MCF 10A (cell line): ENCODE measurements at regions not wholly inside any gene's neighbourhood (a gene's known extent, or its start where the extent isn't known, plus 50 kb on each side); places are given as distances from the start of the nearest gene placed in this dataset.

Experiments used
- BruUV-seq: library from RNA; stranded (reverse); fragments of 400-500 nt; replicated peaks from 2 replicates; lab custom pipeline; 2021; lab: Mats Ljungman, UMichigan
- CTCF ChIA-PET: fragments of 300-600 bp; sonication (Branson Sonifier 250); formaldehyde crosslinking; extraction: SDS; loops from one replicate; lab custom pipeline; 2021; ENCODE audit warnings: antibody characterized with exemption, inconsistent platforms; lab: Yijun Ruan, JAX
- POLR2A ChIA-PET: fragments of 300-600, 350-650 bp; sonication (Branson Sonifier 250); formaldehyde crosslinking; extraction: SDS; loops from one replicate; lab custom pipeline; 2020; ENCODE audit warnings: antibody characterized with exemption, inconsistent platforms; lab: Yijun Ruan, JAX
- DNase-seq: peaks from one replicate; pipeline ENCODE4 v3.0.0-alpha.2; 2018; ENCODE audit not compliant: unreplicated experiment
- H3K27ac Mint-ChIP-seq: one replicate; pipeline ENCODE4 v1.8.0; 2022; ENCODE audit warnings: mild to moderate bottlenecking, low read depth, mixed read lengths; ENCODE audit not compliant: unreplicated experiment
- H3K27me3 Mint-ChIP-seq: one replicate; pipeline ENCODE4 v1.8.0; 2022; ENCODE audit warnings: mixed read lengths; ENCODE audit not compliant: insufficient read depth, unreplicated experiment
- H3K36me3 Mint-ChIP-seq: one replicate; pipeline ENCODE4 v1.8.0; 2022; ENCODE audit warnings: mild to moderate bottlenecking, moderate library complexity, mixed read lengths; ENCODE audit not compliant: insufficient read depth, unreplicated experiment
- H3K4me1 Mint-ChIP-seq: one replicate; pipeline ENCODE4 v1.8.0; 2022; ENCODE audit warnings: mixed read lengths; ENCODE audit not compliant: insufficient read depth, unreplicated experiment
- H3K4me3 Mint-ChIP-seq: one replicate; pipeline ENCODE4 v1.8.0; 2022; ENCODE audit warnings: mild to moderate bottlenecking, moderate library complexity, mixed read lengths; ENCODE audit not compliant: unreplicated experiment
- H3K9me3 Mint-ChIP-seq: one replicate; pipeline ENCODE4 v1.8.0; 2022; ENCODE audit warnings: mixed read lengths; ENCODE audit not compliant: unreplicated experiment
- CTCF ChIP-seq: fragments of 200-600 bp; IDR thresholded peaks from one replicate; pipeline ENCODE4 v1.8.0; 2022; ENCODE audit warnings: antibody characterized with exemption, mild to moderate bottlenecking; ENCODE audit not compliant: unreplicated experiment
- intact Hi-C: fragments of 100-400 bp; cut with micrococcal nuclease; formaldehyde crosslinking; loops from 2 replicates; pipeline ENCODE4 v1.14.1; 2022

GRCh38 chr3:6803619-6804018, 57.3 kb upstream of the GRM7 start:
- Mint-ChIP-seq H3K36me3 (no peaks in the 10 kb centered on the region), H3K27ac (no peak overlapping the region), H3K9me3 (no peaks in the 10 kb centered on the region), H3K27me3 (no peaks in the 10 kb centered on the region), H3K4me3 (no peak overlapping the region), H3K4me1 (peaks cover 15% of the 10 kb centered on the region)
- no TSS peak for BruUV-seq
- ChIA-PET POLR2A (interaction anchor here (0.6 kb wide), 1 partner anchor 493 kb away, joined by 3 read pairs; no protein-coding TSS in a partner anchor), CTCF (interaction anchor here (0.6 to 1.3 kb wide), 5 partner anchors 410 to 1435 kb away, joined by 3 to 6 read pairs (median 4); no protein-coding TSS in a partner anchor)
- DNase-seq: no peak
- intact Hi-C loops: no loop called here
- no peak for TF ChIP-seq CTCF

- DNase-seq: no peak
- no peak for TF ChIP-seq CTCF
- intact Hi-C loops: loop anchor here (5.0 kb wide), 1 partner anchor 1307 kb away; no protein-coding TSS in a partner anchor
- no peak overlapping the region for H3K27ac Mint-ChIP-seq
- H3K9me3 Mint-ChIP-seq: no peaks in the 10 kb centered on the region
- CTCF ChIA-PET: interaction anchor here (0.7 to 0.9 kb wide), 2 partner anchors 1238 to 1376 kb away, joined by 3 read pairs; no protein-coding TSS in a partner anchor
- BruUV-seq: no TSS peak
- H3K27me3 Mint-ChIP-seq: no peaks in the 10 kb centered on the region
- POLR2A ChIA-PET: no interaction called here
- peaks cover 16% of the 10 kb centered on the region for H3K4me1 Mint-ChIP-seq
- H3K36me3 Mint-ChIP-seq: no peaks in the 10 kb centered on the region
- no peak overlapping the region for H3K4me3 Mint-ChIP-seq
These were observed 55.7 kb upstream of the GRM7 start for GRCh38 chr3:6805236-6805635.

- Mint-ChIP-seq H3K27me3 (no peaks in the 10 kb centered on the region), H3K36me3 (no peaks in the 10 kb centered on the region), H3K9me3 (no peaks in the 10 kb centered on the region), H3K4me3 (no peak overlapping the region), H3K27ac (no peak overlapping the region), H3K4me1 (peaks cover 16% of the 10 kb centered on the region)
- CTCF ChIA-PET: interaction anchor here (0.5 to 0.7 kb wide), 2 partner anchors 161 to 1433 kb away, joined by 3 read pairs; no protein-coding TSS in a partner anchor
- intact Hi-C loops: loop anchor here (5.0 kb wide), 1 partner anchor 1305 kb away; no protein-coding TSS in a partner anchor
- TF ChIP-seq CTCF: no peak
- POLR2A ChIA-PET: no interaction called here
- DNase-seq: no peak
- no TSS peak for BruUV-seq
These were observed 53.9 kb upstream of the GRM7 start for GRCh38 chr3:6806991-6807390.

GRCh38 chr3:6807967-6808588, 52.8 kb upstream of the GRM7 start:
- H3K4me3 Mint-ChIP-seq: no peak overlapping the region
- H3K36me3 Mint-ChIP-seq: no peaks in the 10 kb centered on the region
- POLR2A ChIA-PET: interaction anchor here (0.6 to 1.2 kb wide), 3 partner anchors 85 to 1589 kb away, joined by 3 to 4 read pairs (median 4); no protein-coding TSS in a partner anchor
- no peaks in the 10 kb centered on the region for H3K27me3 Mint-ChIP-seq
- CTCF ChIA-PET: no interaction called here
- no peak for TF ChIP-seq CTCF
- DNase-seq: peak; percentile 71
- no peaks in the 10 kb centered on the region for H3K9me3 Mint-ChIP-seq
- H3K27ac Mint-ChIP-seq: no peak overlapping the region
- no TSS peak for BruUV-seq
- intact Hi-C loops: loop anchor here (5.0 kb wide), 1 partner anchor 1304 kb away; no protein-coding TSS in a partner anchor
- peaks cover 16% of the 10 kb centered on the region for H3K4me1 Mint-ChIP-seq
